Breast epithelium (tissue), 3 donors: ENCODE measurements at regions not wholly inside any gene's neighbourhood (a gene's known extent, or its start where the extent isn't known, plus 50 kb on each side); places are given as distances from the start of the nearest gene placed in this dataset.

Source experiments
- POLR2A ChIP-seq: fragments of 450-650 bp; IDR thresholded peaks from one replicate; pipeline ENCODE4 v1.6.1; 2016; ENCODE audit warnings: antibody characterized with exemption, mild to moderate bottlenecking, moderate library complexity
- POLR2AphosphoS5 ChIP-seq, 3 donors: sonication (generic); formaldehyde crosslinking; IDR thresholded peaks; one replicate each; pipeline ENCODE4 v1.6.1; 2017; ENCODE audit warnings: antibody characterized with exemption in 3 of 3

DNA sequence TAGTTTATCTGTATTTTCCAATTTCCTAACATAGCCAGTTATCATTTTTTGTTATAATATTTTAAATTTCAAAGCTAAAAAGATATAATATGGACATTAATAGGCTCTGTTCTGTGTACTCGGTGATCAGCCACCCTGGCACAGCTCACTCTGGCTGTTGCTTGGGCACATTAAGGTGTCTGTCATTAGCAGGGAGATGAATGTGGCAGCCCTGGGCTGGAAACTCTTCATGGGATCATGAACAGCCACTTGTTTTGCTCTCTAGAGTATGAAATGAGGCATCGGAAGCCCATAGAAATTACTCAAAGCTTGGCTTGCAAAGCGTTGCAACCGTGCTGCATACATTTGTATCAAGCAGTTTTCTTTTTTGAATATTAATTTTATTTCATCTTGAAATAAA, 233.2 kb downstream of the DACT1 start:
- TF ChIP-seq POLR2A (no peak), POLR2AphosphoS5 (IDR thresholded peaks at IDR 0.05) (no peak)
